Ishikawa (cell line): ENCODE measurements at regions not wholly inside any gene's neighbourhood (a gene's known extent, or its start where the extent isn't known, plus 50 kb on each side); places are given as distances from the start of the nearest gene placed in this dataset.

Experiments
- CEBPB ChIP-seq: IDR thresholded peaks from 2 replicates; pipeline ENCODE4 v1.6.1; 2012
- CREB1 ChIP-seq: IDR thresholded peaks from 2 replicates; pipeline ENCODE4 v1.6.1; 2012; ENCODE audit warnings: low read depth
- EGR1 ChIP-seq: IDR thresholded peaks from 2 replicates; pipeline ENCODE4 v1.6.1; 2012
- EP300 ChIP-seq: IDR thresholded peaks from 2 replicates; pipeline ENCODE4 v1.6.1; 2012; ENCODE audit warnings: borderline replicate concordance
- MAX ChIP-seq: IDR thresholded peaks from 2 replicates; pipeline ENCODE4 v1.6.1; 2012
- NFIC ChIP-seq: IDR thresholded peaks from 2 replicates; pipeline ENCODE4 v1.6.1; 2012
- RAD21 ChIP-seq: IDR thresholded peaks from 2 replicates; pipeline ENCODE4 v1.6.1; 2012; ENCODE audit warnings: low read depth
- REST ChIP-seq: IDR thresholded peaks from 2 replicates; pipeline ENCODE4 v1.6.1; 2012; ENCODE audit warnings: low read depth, mild to moderate bottlenecking
- TAF1 ChIP-seq: IDR thresholded peaks from 2 replicates; pipeline ENCODE4 v1.6.1; 2012; ENCODE audit warnings: low read depth, mild to moderate bottlenecking
- TCF12 ChIP-seq: IDR thresholded peaks from 2 replicates; pipeline ENCODE4 v1.6.1; 2012; ENCODE audit warnings: low read depth
- USF1 ChIP-seq: IDR thresholded peaks from 2 replicates; pipeline ENCODE4 v1.6.1; 2012
- YY1 ChIP-seq: IDR thresholded peaks from 2 replicates; pipeline ENCODE4 v1.6.1; 2012; ENCODE audit warnings: low read depth
- ZBTB7A ChIP-seq: IDR thresholded peaks from 2 replicates; pipeline ENCODE4 v1.6.1; 2012; ENCODE audit warnings: low read depth

- TF ChIP-seq YY1: no peak
- no peak for TF ChIP-seq EGR1
- no peak for TF ChIP-seq CREB1
- TF ChIP-seq EP300: no peak
- no peak for TF ChIP-seq CEBPB
- TF ChIP-seq TAF1: no peak
- no peak for TF ChIP-seq MAX
- TF ChIP-seq USF1: no peak
- TF ChIP-seq REST: no peak
- no peak for TF ChIP-seq ZBTB7A
- no peak for TF ChIP-seq TCF12
- no peak for TF ChIP-seq RAD21
- TF ChIP-seq NFIC: no peak
Measured at GRCh38 chr4:18556402-18556801, 534.8 kb upstream of the LCORL start.
